ENCODE measurements at regions not wholly inside any gene's neighbourhood (a gene's known extent, or its start where the extent isn't known, plus 50 kb on each side); places are given as distances from the start of the nearest gene placed in this dataset.

GRCh38 chr1:30366911-30367310 lies 356.5 kb downstream of the MATN1 start:
- TF ChIP-seq CTCF (optimal IDR thresholded peaks at IDR 0.05 in 1 of 3, IDR thresholded peaks at IDR 0.05 in 1 of 3, conservative IDR thresholded peaks at IDR 0.05 in 1 of 3; ENCODE audit: extremely low read depth in 1 of 3, insufficient read depth in 2 of 3, low read length in 3 of 3) (no peak), EZH2 (IDR thresholded peaks at IDR 0.05; ENCODE audit: low read length) (no peak)

Data from keratinocyte (primary cell).